Liver (tissue), 2 donors: ENCODE measurements at regions not wholly inside any gene's neighbourhood (a gene's known extent, or its start where the extent isn't known, plus 50 kb on each side); places are given as distances from the start of the nearest gene placed in this dataset.
"Not testable (repeated sequence)": the region's sequence is repeated elsewhere in the genome, so short reads cannot be mapped to it uniquely, and the experiment has no call there.

Experiments used
- CTCF ChIP-seq: fragments of 150-350 bp; IDR thresholded peaks from 2 replicates; pipeline ENCODE4 v1.5.1; 2017; ENCODE audit warnings: improper control_type of control experiment, low read depth, low read length; ENCODE audit not compliant: missing input control
- REST ChIP-seq: IDR thresholded peaks from 2 replicates; pipeline ENCODE4 v1.6.1; 2016; ENCODE audit warnings: antibody characterized with exemption, mild to moderate bottlenecking
- donor health status: healthy.

- not testable (repeated sequence) for TF ChIP-seq REST, CTCF
Measured at GRCh38 chr10:55537497-55537896, 736.5 kb upstream of the PCDH15 start.
